Skin of body (tissue), 1 donor: ENCODE measurements at regions not wholly inside any gene's neighbourhood (a gene's known extent, or its start where the extent isn't known, plus 50 kb on each side); places are given as distances from the start of the nearest gene placed in this dataset.
A peak's percentile ranks its signal among the peaks of the same experiment; 100 is the strongest.

ENCODE experiments used
- DNase-seq: peaks from one replicate; lab custom pipeline; 2025; lab: John Stamatoyannopoulos, UW

DNA sequence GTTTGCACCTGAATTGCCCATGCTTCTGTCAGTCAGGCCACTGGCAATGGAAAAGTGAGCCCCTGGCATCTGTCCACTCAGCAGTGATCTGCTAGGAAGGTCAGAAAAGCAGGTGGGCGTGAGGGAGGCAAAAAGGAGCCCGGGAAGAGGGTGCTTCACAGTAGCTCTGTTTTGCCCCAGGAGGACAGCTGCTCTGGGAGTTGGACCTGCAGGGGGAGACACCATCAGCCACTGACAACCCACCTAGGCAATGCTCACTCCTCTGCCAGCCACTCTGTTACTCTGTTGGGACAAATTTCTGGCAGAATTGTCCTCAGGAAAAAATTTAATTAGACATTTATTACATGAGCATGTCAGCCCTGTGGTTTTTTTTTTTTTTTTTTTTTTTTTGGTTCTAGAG, 146.4 kb downstream of the LRIG2 start:
- no peak for DNase-seq

DNA sequence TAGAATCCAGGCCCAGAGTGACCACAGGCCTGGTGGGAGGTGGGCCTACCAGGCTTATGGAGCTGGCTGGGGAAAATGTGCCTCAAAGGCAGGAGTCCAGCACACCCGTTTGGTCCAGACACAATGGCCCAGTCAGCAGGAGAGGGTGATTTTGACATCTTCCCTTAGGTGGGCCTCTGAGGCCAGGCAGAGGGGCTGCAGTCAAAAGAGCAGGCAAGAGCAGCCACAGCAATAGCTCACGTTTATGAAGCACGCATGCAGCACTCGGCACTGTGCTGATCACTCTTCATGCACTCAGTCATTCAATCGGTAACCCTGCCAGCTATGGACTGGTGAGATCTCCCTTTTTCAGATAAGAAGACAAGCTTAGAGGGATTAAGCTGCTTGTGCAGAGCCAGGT, 146.8 kb downstream of the LRIG2 start:
- no peak for DNase-seq

- no peak for DNase-seq
Measured at GRCh38 chr1:113223040-113223439, 150.0 kb downstream of the LRIG2 start.

DNA sequence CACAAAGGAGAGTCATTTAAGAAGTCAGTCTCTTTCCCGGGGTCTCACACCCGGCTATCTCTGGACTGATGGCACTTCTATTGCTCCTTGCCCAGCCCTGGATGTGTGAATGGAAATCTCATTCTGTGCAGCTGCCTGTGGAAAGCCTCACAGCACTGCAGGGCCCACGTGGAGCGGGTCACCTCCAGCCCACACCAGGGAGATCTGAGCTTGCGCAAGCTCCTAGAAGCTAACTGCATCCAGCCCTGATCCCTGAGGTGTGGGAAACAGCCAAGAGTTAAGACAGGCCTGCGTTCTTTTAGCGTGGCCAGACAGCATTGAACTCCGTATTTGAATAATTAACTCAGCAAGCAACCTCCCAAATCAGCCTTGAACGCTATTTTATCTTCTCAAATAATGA, 150.5 kb downstream of the LRIG2 start:
- DNase-seq: no peak

DNA sequence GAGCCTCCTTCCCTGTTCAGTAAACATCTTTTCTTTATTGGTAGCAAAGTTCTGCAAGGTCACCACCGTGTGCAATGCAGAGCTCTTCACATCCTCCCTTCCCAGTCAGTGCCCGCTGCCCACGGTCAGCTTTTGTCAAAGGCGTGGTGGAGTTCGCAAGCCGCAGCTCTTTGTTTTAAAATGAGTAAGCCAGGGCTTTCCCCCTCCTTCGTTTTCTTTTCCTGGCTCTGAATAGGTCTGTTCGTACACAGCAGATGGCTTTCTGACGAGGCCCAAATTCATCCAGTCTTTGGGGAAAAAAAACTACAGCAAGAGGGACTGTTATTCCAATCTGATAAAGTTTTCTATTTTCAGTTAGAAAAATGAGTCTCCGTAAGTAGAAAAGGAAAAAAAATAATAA, 153.2 kb downstream of the LRIG2 start:
- DNase-seq: no peak

GRCh38 chr1:113231866-113232265, 158.4 kb upstream of the MAGI3 start:
- DNase-seq: no peak

DNA sequence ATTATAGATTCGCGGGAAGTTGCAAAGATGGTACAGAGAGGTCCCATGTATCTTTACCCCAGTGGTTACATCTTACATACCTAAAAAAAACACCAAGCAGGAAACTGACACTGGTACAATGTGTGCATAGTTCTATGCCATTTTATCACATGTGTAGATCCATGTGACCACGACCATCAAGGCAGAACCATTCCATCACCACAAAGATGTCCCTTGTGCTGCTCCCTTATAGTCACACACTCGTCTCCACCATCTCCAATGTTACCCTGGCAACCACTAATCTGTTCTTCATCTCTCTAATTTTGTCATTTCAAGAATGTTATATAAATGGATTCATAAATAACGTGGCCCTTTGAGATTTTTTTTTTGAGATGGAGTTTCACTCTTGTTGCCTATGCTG, 156.9 kb upstream of the MAGI3 start:
- no peak for DNase-seq

GRCh38 chr1:113241237-113241636, 149.1 kb upstream of the MAGI3 start:
- no peak for DNase-seq

- DNase-seq: no peak
Measured at GRCh38 chr1:113242481-113242880, 147.8 kb upstream of the MAGI3 start.

- no peak for DNase-seq
Measured at GRCh38 chr1:113243529-113243928, 146.8 kb upstream of the MAGI3 start.

DNA sequence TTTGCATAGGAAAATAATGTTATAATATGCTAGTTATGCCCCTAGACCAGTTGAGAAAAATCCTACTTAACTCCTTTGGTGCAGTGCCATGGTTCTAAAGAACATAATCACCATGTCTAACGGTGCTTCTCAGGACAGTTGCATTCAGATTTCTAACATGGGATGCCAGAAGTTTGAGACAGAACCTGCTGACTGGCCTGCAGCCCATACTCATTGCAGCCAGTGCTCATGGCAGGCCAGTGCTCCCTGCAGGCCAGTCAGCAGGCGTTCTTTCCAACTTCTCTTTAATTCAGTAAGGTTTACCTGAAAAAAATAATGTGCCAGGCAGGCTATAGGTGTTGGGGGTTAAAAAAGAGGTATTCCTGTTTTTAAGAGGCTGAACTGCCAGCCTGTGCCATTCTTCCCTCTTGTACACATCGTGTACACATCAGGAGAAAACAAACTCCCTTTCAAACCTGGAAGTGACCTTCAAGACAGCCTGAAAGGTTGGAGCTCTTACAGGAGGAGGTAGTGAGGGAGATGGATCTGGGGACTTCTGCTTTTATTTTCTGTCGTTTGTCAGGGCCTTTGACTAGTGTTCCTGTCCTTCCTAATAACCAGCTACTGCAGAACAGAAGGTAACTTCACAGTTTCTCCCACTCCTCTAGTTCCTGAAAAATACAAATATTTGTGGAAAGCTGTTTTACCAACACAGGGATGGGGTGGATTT, 146.0 kb upstream of the MAGI3 start:
- no peak for DNase-seq

DNA sequence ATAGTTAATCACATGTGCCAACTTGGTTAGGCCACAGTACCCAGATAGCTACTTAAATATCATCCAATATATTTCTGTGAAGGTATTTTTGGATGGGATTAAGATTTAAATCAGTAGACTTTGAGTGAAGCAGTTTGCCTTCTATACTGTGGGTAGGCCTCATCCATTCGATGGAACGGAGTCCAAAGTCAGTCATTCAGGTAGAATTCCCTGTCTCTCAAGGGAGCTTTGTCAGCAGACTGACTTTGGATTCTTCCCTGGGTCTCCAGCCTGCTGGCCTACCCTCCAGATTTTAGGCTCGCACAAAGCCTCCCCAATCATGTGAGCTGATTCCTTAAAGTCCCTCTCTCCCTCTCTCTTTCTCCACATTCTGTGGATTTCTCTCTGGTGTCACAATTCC, 145.1 kb upstream of the MAGI3 start:
- no peak for DNase-seq

DNA sequence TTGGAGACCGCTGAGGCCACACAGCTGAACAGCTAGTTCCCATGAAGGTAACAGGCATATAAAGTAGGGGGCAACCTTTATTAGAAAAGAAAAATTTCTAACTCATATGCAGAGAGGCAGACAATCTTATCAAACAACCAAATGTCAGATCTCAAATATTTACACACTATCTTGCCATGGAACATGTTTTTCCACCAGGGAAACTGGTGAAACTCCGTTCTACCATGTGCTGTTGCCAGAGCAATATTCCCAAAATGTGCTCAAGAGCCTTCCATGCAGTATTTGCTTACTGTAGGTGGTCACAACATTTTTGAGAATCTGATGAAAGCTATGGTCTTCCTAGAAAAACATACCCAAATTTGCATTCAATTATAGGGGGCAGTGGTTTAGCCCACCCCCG, 143.4 kb upstream of the MAGI3 start:
- no peak for DNase-seq

DNA sequence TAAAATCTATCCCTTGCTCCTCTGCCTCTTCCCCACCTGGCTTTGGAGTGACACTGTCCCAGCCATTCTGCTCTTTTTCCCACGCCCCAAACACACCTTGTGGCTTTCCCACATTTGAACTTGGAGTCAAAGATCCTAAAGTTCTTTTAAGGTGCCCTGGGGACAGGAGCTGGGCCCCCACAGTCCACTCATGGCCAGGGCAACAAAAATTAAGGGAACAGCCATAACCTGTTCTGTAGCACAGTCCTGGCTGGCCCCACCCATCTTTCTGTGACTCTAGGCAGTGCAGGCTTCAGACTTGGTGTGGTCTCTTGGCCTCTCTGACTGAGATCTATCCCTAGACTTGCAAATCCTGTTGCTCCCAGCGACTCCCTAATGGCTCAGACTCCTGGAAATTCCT, 143.0 kb upstream of the MAGI3 start:
- no peak for DNase-seq

- no peak for DNase-seq
Measured at GRCh38 chr1:113247782-113248181, 142.5 kb upstream of the MAGI3 start.

DNA sequence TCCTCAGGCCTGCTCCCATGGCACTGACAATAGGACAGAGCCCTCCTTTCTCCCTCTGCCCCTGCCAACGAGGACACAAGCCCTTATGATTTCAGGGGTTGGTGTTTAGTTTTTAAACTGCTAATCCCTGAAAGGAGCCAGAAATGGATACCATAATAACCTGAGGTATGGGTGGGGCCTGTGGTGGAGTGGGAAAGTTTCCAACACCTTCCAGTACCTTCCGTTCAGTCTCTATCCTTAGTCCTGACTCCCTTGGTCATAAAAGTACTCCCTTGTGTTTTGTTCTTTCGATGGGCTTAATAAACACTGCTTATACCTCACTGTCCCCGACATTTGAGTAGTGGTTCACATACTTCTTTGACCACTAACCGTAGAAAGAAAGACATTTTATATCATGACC, 141.8 kb upstream of the MAGI3 start:
- DNase-seq: no peak

DNA sequence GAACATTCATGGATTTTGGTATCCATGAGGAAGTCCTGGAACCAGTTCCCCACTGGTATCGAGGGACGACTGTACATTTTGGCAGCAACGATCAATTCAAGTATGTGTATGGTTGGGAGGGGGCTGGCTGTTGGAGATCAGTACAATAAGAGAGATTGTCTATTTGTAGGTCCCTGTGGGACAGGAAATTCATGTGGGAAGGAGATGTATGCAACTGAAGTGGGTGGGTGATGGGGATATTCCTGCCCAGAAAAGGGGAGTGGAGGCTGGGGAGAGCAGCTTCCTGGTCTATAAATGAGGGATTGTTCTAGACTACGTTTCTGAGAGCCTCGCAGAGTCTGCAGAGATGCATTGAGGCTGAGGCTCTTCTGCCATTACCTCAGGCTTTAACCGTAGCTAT, 140.2 kb upstream of the MAGI3 start:
- DNase-seq: no peak

DNA sequence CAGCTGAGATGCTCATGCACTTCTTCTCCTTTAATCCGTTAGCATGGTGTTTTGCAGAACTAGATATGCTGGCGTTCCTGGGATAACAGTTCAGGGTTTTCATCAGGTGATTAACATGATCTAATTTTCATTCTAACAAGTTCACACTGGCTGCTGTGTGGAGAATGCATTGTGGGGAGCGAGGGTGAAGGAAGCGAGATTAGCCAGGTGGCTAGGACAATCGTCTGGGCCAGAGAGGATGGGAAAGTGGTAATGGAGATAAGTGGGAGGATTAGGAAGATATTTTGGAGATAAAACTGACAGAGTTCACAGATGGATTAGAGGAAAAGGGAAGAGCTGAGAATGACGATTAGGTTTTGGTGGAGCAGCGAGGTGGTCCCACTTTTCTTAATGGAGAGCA, 138.1 kb upstream of the MAGI3 start:
- DNase-seq: no peak

- DNase-seq: no peak
Measured at GRCh38 chr1:113253187-113253586, 137.1 kb upstream of the MAGI3 start.

DNA sequence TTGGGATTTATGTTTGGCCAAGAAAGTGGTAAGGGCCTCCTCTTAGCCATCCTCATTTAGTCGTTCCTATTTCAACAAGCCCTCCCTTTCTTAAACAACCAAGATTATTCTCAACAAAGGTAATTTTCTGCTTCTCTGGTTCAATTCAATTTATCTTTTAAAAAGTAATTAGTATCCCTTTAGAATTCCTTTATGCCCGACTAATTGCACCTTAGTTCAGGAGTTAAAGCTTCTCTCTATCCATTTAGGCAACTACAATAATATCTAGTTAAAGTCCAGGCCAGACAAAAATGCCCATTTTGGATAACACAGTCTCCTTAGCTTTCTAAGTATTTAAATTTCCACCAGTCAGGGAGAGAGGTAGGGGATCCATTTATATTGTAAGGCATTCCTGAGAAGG, 136.7 kb upstream of the MAGI3 start:
- DNase-seq: no peak

DNA sequence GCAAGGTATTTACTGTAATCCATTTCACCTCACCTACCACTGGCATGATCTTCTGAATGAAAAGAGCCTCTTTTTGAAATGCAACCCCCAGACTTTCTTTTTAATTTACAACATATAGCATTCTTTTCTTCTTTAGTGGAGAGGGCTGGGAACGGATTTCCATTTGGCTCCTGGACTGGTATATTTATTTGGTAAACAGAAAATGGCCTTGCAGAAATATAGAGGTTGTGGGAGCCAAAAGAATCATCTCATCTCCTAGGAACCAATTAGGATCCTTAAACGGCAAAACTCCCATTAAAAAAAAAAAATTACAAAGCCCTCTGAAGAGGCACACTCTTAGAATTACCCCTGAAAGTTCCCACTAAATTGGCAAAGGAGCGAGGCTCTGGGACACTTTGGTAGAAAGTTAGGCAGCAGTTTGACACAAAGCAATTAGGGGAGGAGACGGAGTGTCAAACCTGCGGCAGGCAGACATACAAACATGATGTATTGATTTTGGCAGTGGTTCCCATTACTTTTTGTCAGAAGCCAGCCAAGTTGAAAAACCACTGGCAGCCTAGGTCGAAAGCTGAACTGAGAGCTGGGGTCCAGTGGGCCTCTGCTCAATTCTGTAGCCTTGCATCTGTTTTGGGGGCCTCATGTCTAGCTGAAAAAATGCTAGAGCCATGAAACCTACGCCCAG, 135.1 kb upstream of the MAGI3 start:
- no peak for DNase-seq

GRCh38 chr1:113255720-113256347, 134.5 kb upstream of the MAGI3 start:
- no peak for DNase-seq

- peak; percentile 25 for DNase-seq
Measured at GRCh38 chr1:113256348-113256729, 134.0 kb upstream of the MAGI3 start.
